H1 (cell line): ENCODE measurements at regions not wholly inside any gene's neighbourhood (a gene's known extent, or its start where the extent isn't known, plus 50 kb on each side); places are given as distances from the start of the nearest gene placed in this dataset.

Experiments used
- CTCF ChIA-PET: fragments of 300-600 bp; sonication (Branson Sonifier 250); formaldehyde crosslinking; loops from one replicate; lab custom pipeline; 2021; ENCODE audit not compliant: partially characterized antibody; lab: Charles Lee
- POLR2A ChIA-PET: fragments of 300-600 bp; sonication (Branson Sonifier 250); formaldehyde crosslinking; loops from one replicate; lab custom pipeline; 2021; ENCODE audit warnings: inconsistent platforms; ENCODE audit not compliant: partially characterized antibody; lab: Charles Lee
- DNase-seq, 2 experiments: peaks; one replicate each; pipeline versions ENCODE4 v3.0.0 to v3.0.0-alpha.2; 2010 to 2022; ENCODE audit warnings: low spot score in 2 of 2, low read depth in 1 of 2, mixed read lengths in 1 of 2
- FAIRE-seq: peaks from 2 replicates; lab custom pipeline; 2011; peaks lifted over from hg19 to GRCh38; lab: Jason Lieb, UNC
- H2AFZ ChIP-seq: 2 replicates; pipeline ENCODE4 v1.8.1; 2012; ENCODE audit warnings: low read length, inconsistent platforms
- H2AK5ac ChIP-seq: 2 replicates; pipeline ENCODE4 v1.6.1; 2013; ENCODE audit warnings: low read depth, low read length
- H2BK120ac ChIP-seq: replicated peaks from 2 replicates; pipeline ENCODE3; 2013; ENCODE audit warnings: low read depth, low read length, inconsistent platforms
- H2BK12ac ChIP-seq: 2 replicates; pipeline ENCODE4 v1.6.1; 2013; ENCODE audit warnings: low read depth, low read length
- H2BK15ac ChIP-seq: 2 replicates; pipeline ENCODE4 v1.6.1; 2013; ENCODE audit warnings: low read length
- H2BK20ac ChIP-seq: 2 replicates; pipeline ENCODE4 v1.6.1; 2013; ENCODE audit warnings: low read length
- H2BK5ac ChIP-seq: 2 replicates; pipeline ENCODE4 v1.6.1; 2013; ENCODE audit warnings: low read depth, low read length
- H3K14ac ChIP-seq: 2 replicates; pipeline ENCODE4 v1.6.1; 2013; ENCODE audit warnings: inconsistent platforms; ENCODE audit not compliant: insufficient read length
- H3K18ac ChIP-seq: 2 replicates; pipeline ENCODE4 v1.6.1; 2013; ENCODE audit warnings: low read length; ENCODE audit errors: extremely low read depth
- H3K23ac ChIP-seq: 2 replicates; pipeline ENCODE4 v1.6.1; 2013; ENCODE audit warnings: inconsistent platforms; ENCODE audit not compliant: insufficient read length
- H3K23me2 ChIP-seq: 2 replicates; pipeline ENCODE4 v1.6.1; 2013; ENCODE audit warnings: low read depth, low read length
- H3K27ac ChIP-seq: 2 replicates; pipeline ENCODE4 v1.6.1; 2011; ENCODE audit warnings: low read depth, low read length, inconsistent platforms
- H3K27me3 ChIP-seq, 4 experiments: replicated peaks in 1 of 4; 1 replicate in 1 of 4; 2 replicates in 3 of 4; pipeline versions ENCODE4 v1.6.1 to v1.8.1; 2011 to 2013; ENCODE audit warnings: low read length in 3 of 4, mild to moderate bottlenecking in 3 of 4, inconsistent platforms in 2 of 4, mixed read lengths in 2 of 4, moderate library complexity in 1 of 4; ENCODE audit not compliant: control insufficient read depth in 3 of 4, insufficient read depth in 3 of 4; ENCODE audit errors: extremely low read depth in 1 of 4
- H3K36me3 ChIP-seq, 4 experiments: 2 replicates each; pipeline versions ENCODE4 v1.6.1 to v1.8.1; 2011 to 2013; ENCODE audit warnings: mild to moderate bottlenecking in 4 of 4, low read length in 3 of 4, moderate library complexity in 2 of 4, control low read depth in 1 of 4, inconsistent platforms in 1 of 4; ENCODE audit not compliant: insufficient read depth in 4 of 4, control insufficient read depth in 2 of 4
- H3K4ac ChIP-seq: replicated peaks from 2 replicates; pipeline ENCODE3; 2013; ENCODE audit warnings: low read length, low read depth, mixed read lengths, inconsistent platforms; ENCODE audit not compliant: insufficient read length
- H3K4me1 ChIP-seq, 4 experiments: replicated peaks in 1 of 4; 1 replicate in 1 of 4; 2 replicates in 3 of 4; pipeline versions ENCODE4 v1.6.1 to v1.8.1; 2011 to 2013; ENCODE audit warnings: low read length in 3 of 4, inconsistent platforms in 2 of 4, mixed read lengths in 1 of 4; ENCODE audit not compliant: insufficient read depth in 4 of 4, control insufficient read depth in 3 of 4
- H3K4me2 ChIP-seq, 2 experiments: 2 replicates each; pipeline versions ENCODE4 v1.6.1 to v1.8.1; 2011 to 2013; ENCODE audit warnings: low read depth in 2 of 2, low read length in 2 of 2, control low read depth in 1 of 2, inconsistent platforms in 1 of 2, mild to moderate bottlenecking in 1 of 2; ENCODE audit not compliant: insufficient read depth in 1 of 2
- H3K4me3 ChIP-seq, 4 experiments: fragments of 200-600, 300-600 bp in 1 of 4; sonication (generic), shearing (Covaris generic), sonication (Bioruptor Twin) in 1 of 4; 2 replicates each; pipeline versions ENCODE4 v1.5.1 to v1.8.1; 2011 to 2016; ENCODE audit warnings: low read length in 4 of 4, low read depth in 3 of 4, control low read depth in 2 of 4, inconsistent platforms in 2 of 4, mild to moderate bottlenecking in 2 of 4, mixed read lengths in 1 of 4, moderate library complexity in 1 of 4; ENCODE audit not compliant: insufficient read depth in 2 of 4; ENCODE audit errors: extremely low read depth in 1 of 4
- H3K56ac ChIP-seq: replicated peaks from 2 replicates; pipeline ENCODE3; 2013; ENCODE audit warnings: low read depth, mild to moderate bottlenecking, mixed read lengths, low read length, inconsistent platforms; ENCODE audit not compliant: insufficient read length
- H3K79me1 ChIP-seq: 2 replicates; pipeline ENCODE4 v1.6.1; 2013; ENCODE audit warnings: low read depth, low read length, control low read depth
- H3K79me2 ChIP-seq, 2 experiments: 2 replicates each; pipeline versions ENCODE4 v1.6.1 to v1.8.1; 2012 to 2013; ENCODE audit warnings: low read length in 2 of 2, mild to moderate bottlenecking in 2 of 2, inconsistent platforms in 1 of 2; ENCODE audit not compliant: insufficient read depth in 2 of 2, control insufficient read depth in 1 of 2
- H3K9ac ChIP-seq, 4 experiments: replicated peaks in 1 of 4; 1 replicate in 1 of 4; 2 replicates in 3 of 4; pipeline versions ENCODE4 v1.6.1 to v1.8.1; 2011 to 2013; ENCODE audit warnings: low read depth in 3 of 4, low read length in 3 of 4, control low read depth in 2 of 4, mild to moderate bottlenecking in 2 of 4, moderate library complexity in 2 of 4, inconsistent platforms in 1 of 4; ENCODE audit errors: extremely low read depth in 1 of 4
- H3K9me3 ChIP-seq, 2 experiments: 2 replicates each; pipeline versions ENCODE4 v1.6.1 to v1.8.1; 2012 to 2013; ENCODE audit warnings: mild to moderate bottlenecking in 2 of 2, moderate library complexity in 2 of 2, control low read depth in 1 of 2, inconsistent platforms in 1 of 2, low read depth in 1 of 2, low read length in 1 of 2, mixed read lengths in 1 of 2; ENCODE audit not compliant: insufficient read depth in 2 of 2
- H4K20me1 ChIP-seq, 2 experiments: replicated peaks in 1 of 2; 2 replicates each; pipeline versions ENCODE3 to v1.8.1; 2011 to 2013; ENCODE audit warnings: inconsistent platforms in 2 of 2, low read length in 2 of 2, mild to moderate bottlenecking in 1 of 2; ENCODE audit not compliant: insufficient read depth in 2 of 2, control insufficient read depth in 1 of 2
- H4K5ac ChIP-seq: 2 replicates; pipeline ENCODE4 v1.6.1; 2013; ENCODE audit warnings: low read length, low read depth, mixed read lengths, inconsistent platforms; ENCODE audit not compliant: insufficient read length
- H4K8ac ChIP-seq: 2 replicates; pipeline ENCODE4 v1.8.0; 2013; ENCODE audit warnings: mild to moderate bottlenecking, moderate library complexity, low read length, inconsistent platforms; ENCODE audit not compliant: insufficient read depth; ENCODE audit errors: extremely low read depth
- H4K91ac ChIP-seq: replicated peaks from 2 replicates; pipeline ENCODE3; 2013; ENCODE audit warnings: low read length, mixed read lengths, inconsistent platforms; ENCODE audit not compliant: insufficient read length
- CBX8 ChIP-seq: fragments of 300-800, 300-1000 bp; sonication (generic); IDR thresholded peaks from 2 replicates; pipeline ENCODE4 v1.7.1; 2016; ENCODE audit warnings: low read depth, low read length, borderline replicate concordance
- MAFK ChIP-seq: IDR thresholded peaks from 2 replicates; pipeline ENCODE4 v1.6.1; 2012; ENCODE audit warnings: low read depth, mild to moderate bottlenecking, improper control_type of control experiment, low read length
- TAF1 ChIP-seq: IDR thresholded peaks from 2 replicates; pipeline ENCODE4 v1.6.1; 2011; ENCODE audit warnings: mild to moderate bottlenecking, low read depth, low read length
- WGBS, 2 experiments: shearing (Covaris generic) in 1 of 2; methylation state at CpG; one replicate each; pipeline versions ENCODE4 v1.1.6 to v1.1.7; 2013 to 2015; ENCODE audit warnings: low lambda C conversion rate in 2 of 2, mixed read lengths in 2 of 2, inconsistent platforms in 1 of 2, low coverage in 1 of 2, missing lambda C conversion rate in 1 of 2; ENCODE audit not compliant: insufficient replicate concordance in 2 of 2, insufficient coverage in 1 of 2, insufficient read length in 1 of 2; ENCODE audit errors: extremely low coverage in 1 of 2, missing lambda C conversion rate in 1 of 2; 5-methylcytosine and 5-hydroxymethylcytosine counted together

- H4K20me1 ChIP-seq: no peaks in the 10 kb centered on the region
- TF ChIP-seq TAF1 (no peak), MAFK (peak; percentile 98), CBX8 (no peak)
- TF ChIP-seq, all 59 proteins: peak for 1
Measured at GRCh38 chr2:51232027-51232426, 200.1 kb upstream of the NRXN1 start.

More at GRCh38 chr2:51232027-51232426, 200.1 kb upstream of the NRXN1 start:
- no peak overlapping the region for H2BK15ac ChIP-seq
- DNase-seq (no peak), FAIRE-seq (no peak)
- H3K9ac ChIP-seq: no peak overlapping the region
- H3K4me2 ChIP-seq: no peak overlapping the region
- H3K4me3 ChIP-seq: no peak overlapping the region
- no peak overlapping the region for H2BK20ac ChIP-seq
- no peak overlapping the region for H3K23ac ChIP-seq
- CTCF ChIA-PET: interaction anchor here (0.6 to 1.8 kb wide), 3 partner anchors 10 to 486 kb away, joined by 3 to 5 read pairs (median 3); no protein-coding TSS in a partner anchor
- 87% methylated on average over 1 of the region's 1 CpG; no CpG with 5 or more reads in 1 of the 2 experiments for WGBS, 2 experiments
- H3K4me1 ChIP-seq: no peaks in the 10 kb centered on the region
- H3K27ac ChIP-seq: no peak overlapping the region
- H3K14ac ChIP-seq: no peak overlapping the region
- POLR2A ChIA-PET: no interaction called here
- no peaks in the 10 kb centered on the region for H3K79me2 ChIP-seq
- H4K91ac ChIP-seq: no peak overlapping the region
- H3K56ac ChIP-seq: no peak overlapping the region
- H3K79me1 ChIP-seq: no peaks in the 10 kb centered on the region
- no peak overlapping the region for H2BK5ac ChIP-seq
- no peak overlapping the region for H2BK12ac ChIP-seq
- H2AK5ac ChIP-seq: no peak overlapping the region
- no peak overlapping the region for H4K5ac ChIP-seq
- H3K27me3 ChIP-seq: no peaks in the 10 kb centered on the region
- H3K9me3 ChIP-seq: peaks cover 0 to 10% of the 10 kb centered on the region in 2 experiments; a peak in 3 of 4 replicates
- no peak overlapping the region for H4K8ac ChIP-seq
- H3K4ac ChIP-seq: no peak overlapping the region
- no peak overlapping the region for H2AFZ ChIP-seq
- H2BK120ac ChIP-seq: no peak overlapping the region
- H3K23me2 ChIP-seq: no peaks in the 10 kb centered on the region
- H3K36me3 ChIP-seq: no peaks in the 10 kb centered on the region; a peak in 1 of 8 replicates
- H3K18ac ChIP-seq: no peak overlapping the region
